ENCODE measurements at regions not wholly inside any gene's neighbourhood (a gene's known extent, or its start where the extent isn't known, plus 50 kb on each side); places are given as distances from the start of the nearest gene placed in this dataset.
"Not testable (repeated sequence)": the region's sequence is repeated elsewhere in the genome, so short reads cannot be mapped to it uniquely, and the experiment has no call there.

GRCh38 chr6:15102241-15102640 lies 143.6 kb upstream of the JARID2 start:
- H3K4me3 ChIP-seq: no peak overlapping the region
- DNase-seq (ENCODE audit: low spot score): no peak
- TF ChIP-seq CTCF (IDR thresholded peaks at IDR 0.05): no peak
- no peak overlapping the region for H3K27ac ChIP-seq

GRCh38 chr6:15106958-15107643 lies 138.8 kb upstream of the JARID2 start:
- Histone ChIP-seq H3K4me3 (no peak overlapping the region), H3K27ac (no peak overlapping the region)
- no peak for TF ChIP-seq CTCF (IDR thresholded peaks at IDR 0.05)
- no peak for DNase-seq (ENCODE audit: low spot score)

GRCh38 chr6:15107644-15108382 lies 138.1 kb upstream of the JARID2 start:
- Histone ChIP-seq H3K4me3 (no peak overlapping the region), H3K27ac (no peak overlapping the region)
- TF ChIP-seq CTCF (IDR thresholded peaks at IDR 0.05): no peak
- DNase-seq (ENCODE audit: low spot score): no peak

- no peak for TF ChIP-seq CTCF (IDR thresholded peaks at IDR 0.05)
These were observed 137.5 kb upstream of the JARID2 start for GRCh38 chr6:15108383-15108715.

GRCh38 chr6:15109338-15110090 lies 136.4 kb upstream of the JARID2 start:
- H3K27ac ChIP-seq: no peak overlapping the region
- H3K4me3 ChIP-seq: no peak overlapping the region
- no peak for DNase-seq (ENCODE audit: low spot score)
- TF ChIP-seq CTCF (IDR thresholded peaks at IDR 0.05): no peak

More at GRCh38 chr6:15108383-15108715, 137.5 kb upstream of the JARID2 start:
- Histone ChIP-seq H3K4me3 (no peak overlapping the region), H3K27ac (no peak overlapping the region)
- no peak for DNase-seq (ENCODE audit: low spot score)

- no peak for DNase-seq (ENCODE audit: low spot score)
- no peak for TF ChIP-seq CTCF (IDR thresholded peaks at IDR 0.05)
- Histone ChIP-seq H3K4me3 (no peak overlapping the region), H3K27ac (no peak overlapping the region)
These were observed 135.0 kb upstream of the JARID2 start for GRCh38 chr6:15110726-15111354.

- not testable (repeated sequence) for H3K4me3 ChIP-seq; H3K27ac ChIP-seq; DNase-seq (ENCODE audit: low spot score)
These were observed 134.3 kb upstream of the JARID2 start for GRCh38 chr6:15111576-15111975.

Measured in coronary artery (tissue), 2 donors.